ENCODE measurements at regions not wholly inside any gene's neighbourhood (a gene's known extent, or its start where the extent isn't known, plus 50 kb on each side); places are given as distances from the start of the nearest gene placed in this dataset.

- H3K27me3 ChIP-seq (ENCODE audit: insufficient read depth) = no peaks in the 10 kb centered on the region
- Mint-ChIP-seq H3K4me1 (peaks cover 12% of the 10 kb centered on the region; the same call in 2 of the 3 replicates), H3K9me3 (no peaks in the 10 kb centered on the region; the same call in 2 of the 3 replicates), H3K36me3 (ENCODE audit: low read depth) (no peaks in the 10 kb centered on the region), H3K27ac (no peak overlapping the region), H3K27me3 (ENCODE audit: insufficient read depth, low read depth, poor library complexity) (no peaks in the 10 kb centered on the region), H3K4me3 (no peak overlapping the region)
- H3K4me3 ChIP-seq = no peak overlapping the region
- H3K27ac ChIP-seq (ENCODE audit: low read depth) = no peak overlapping the region
- TF ChIP-seq CREB1 (CRISPR knock-in tag; IDR thresholded peaks at IDR 0.05; ENCODE audit: low read depth) (no peak), ZNF331 (CRISPR knock-in tag; IDR thresholded peaks at IDR 0.05; ENCODE audit: low read depth) (no peak), EZH2 (IDR thresholded peaks at IDR 0.05; ENCODE audit: low read depth, unreplicated experiment) (no peak), ZNF462 (CRISPR knock-in tag; IDR thresholded peaks at IDR 0.05) (no peak), JUNB (IDR thresholded peaks at IDR 0.05; ENCODE audit: unreplicated experiment) (no peak), POLR2AphosphoS5 (IDR thresholded peaks at IDR 0.05; ENCODE audit: low read depth) (no peak), REST (IDR thresholded peaks at IDR 0.05; ENCODE audit: unreplicated experiment) (no peak), NANOG (IDR thresholded peaks at IDR 0.05; ENCODE audit: borderline replicate concordance) (no peak)
- no peaks in the 10 kb centered on the region for H3K79me2 ChIP-seq (replicated peaks; ENCODE audit: insufficient read depth)
- H2AFZ ChIP-seq = no peak overlapping the region
- no peak for DNase-seq (ENCODE audit: low spot score)
- no peak overlapping the region for H3K4me2 ChIP-seq
- ATAC-seq = no peak
- no peaks in the 10 kb centered on the region for H4K20me1 ChIP-seq (replicated peaks; ENCODE audit: insufficient read depth)
- H3K9me2 ChIP-seq (ENCODE audit: insufficient read depth) = peaks cover 8% of the 10 kb centered on the region; the same call in 1 of the 2 replicates
- H3K4me1 ChIP-seq (ENCODE audit: insufficient read depth) = no peaks in the 10 kb centered on the region
- H3K36me3 ChIP-seq (ENCODE audit: insufficient read depth) = no peaks in the 10 kb centered on the region
- no peaks in the 10 kb centered on the region for H3F3A ChIP-seq (replicated peaks; ENCODE audit: low read depth)
These were observed 352.6 kb upstream of the TARS1 start for GRCh38 chr5:33088176-33088575.

Measured in GM23338 (cell line).